ENCODE measurements at regions not wholly inside any gene's neighbourhood (a gene's known extent, or its start where the extent isn't known, plus 50 kb on each side); places are given as distances from the start of the nearest gene placed in this dataset.

- DNase-seq (no peak), ATAC-seq (no peak)
- H3K9me3 ChIP-seq (ENCODE audit: control insufficient read depth, low read length, poor library complexity, severe bottlenecking), result no peaks in the 10 kb centered on the region
- Mint-ChIP-seq H3K4me3 (no peak overlapping the region), H3K36me3 (ENCODE audit: low read depth) (peaks cover 8% of the 10 kb centered on the region), H3K27me3 (no peaks in the 10 kb centered on the region), H3K27ac (peak overlapping the region; percentile 56), H3K4me1 (peaks cover 39% of the 10 kb centered on the region)
These were observed 110.9 kb upstream of the FRY start for GRCh38 chr13:31920727-31921100.

GRCh38 chr13:31922724-31923123 is 108.8 kb upstream of the FRY start:
- no peaks in the 10 kb centered on the region for H3K9me3 ChIP-seq (ENCODE audit: control insufficient read depth, low read length, poor library complexity, severe bottlenecking)
- peak overlapping the region; percentile 56 for H3K27ac Mint-ChIP-seq
- H3K4me1 Mint-ChIP-seq, result peaks cover 41% of the 10 kb centered on the region
- H3K27me3 Mint-ChIP-seq, result no peaks in the 10 kb centered on the region
- DNase-seq (no peak), ATAC-seq (no peak)
- peaks cover 8% of the 10 kb centered on the region for H3K36me3 Mint-ChIP-seq (ENCODE audit: low read depth)
- H3K4me3 Mint-ChIP-seq, result no peak overlapping the region

GRCh38 chr13:31923134-31923763 is 108.3 kb upstream of the FRY start:
- H3K27ac Mint-ChIP-seq, result peak overlapping the region; percentile 56

GRCh38 chr13:31925079-31925478 is 106.5 kb upstream of the FRY start:
- peaks cover 8% of the 10 kb centered on the region for H3K36me3 Mint-ChIP-seq (ENCODE audit: low read depth)
- ATAC-seq, result no peak
- DNase-seq, result no peak
- H3K9me3 ChIP-seq (ENCODE audit: control insufficient read depth, low read length, poor library complexity, severe bottlenecking), result no peaks in the 10 kb centered on the region
- H3K27ac Mint-ChIP-seq, result peak overlapping the region; percentile 59
- no peak overlapping the region for H3K4me3 Mint-ChIP-seq
- no peaks in the 10 kb centered on the region for H3K27me3 Mint-ChIP-seq
- H3K4me1 Mint-ChIP-seq, result peaks cover 37% of the 10 kb centered on the region

More at GRCh38 chr13:31923134-31923763, 108.3 kb upstream of the FRY start:
- Mint-ChIP-seq H3K36me3 (ENCODE audit: low read depth) (peaks cover 8% of the 10 kb centered on the region), H3K4me1 (peaks cover 45% of the 10 kb centered on the region), H3K4me3 (no peak overlapping the region), H3K27me3 (no peaks in the 10 kb centered on the region)
- no peaks in the 10 kb centered on the region for H3K9me3 ChIP-seq (ENCODE audit: control insufficient read depth, low read length, poor library complexity, severe bottlenecking)
- ATAC-seq (no peak), DNase-seq (no peak)

- DNase-seq (no peak), ATAC-seq (no peak)
- H3K9me3 ChIP-seq (ENCODE audit: control insufficient read depth, low read length, poor library complexity, severe bottlenecking), result no peaks in the 10 kb centered on the region
- Mint-ChIP-seq H3K27ac (no peak overlapping the region), H3K36me3 (ENCODE audit: low read depth) (peaks cover 7% of the 10 kb centered on the region), H3K4me3 (no peak overlapping the region), H3K4me1 (peaks cover 30% of the 10 kb centered on the region), H3K27me3 (no peaks in the 10 kb centered on the region)
These were observed 104.3 kb upstream of the FRY start for GRCh38 chr13:31927219-31927653.

- H3K36me3 Mint-ChIP-seq (ENCODE audit: low read depth), result no peaks in the 10 kb centered on the region
- H3K4me3 Mint-ChIP-seq, result no peak overlapping the region
- no peaks in the 10 kb centered on the region for H3K9me3 ChIP-seq (ENCODE audit: control insufficient read depth, low read length, poor library complexity, severe bottlenecking)
- ATAC-seq (no peak), DNase-seq (no peak)
- peaks cover 19% of the 10 kb centered on the region for H3K4me1 Mint-ChIP-seq
- no peak overlapping the region for H3K27ac Mint-ChIP-seq
- H3K27me3 Mint-ChIP-seq, result no peaks in the 10 kb centered on the region
These were observed 102.4 kb upstream of the FRY start for GRCh38 chr13:31929031-31929770.

- Mint-ChIP-seq H3K4me1 (peaks cover 12% of the 10 kb centered on the region), H3K4me3 (no peak overlapping the region), H3K27me3 (no peaks in the 10 kb centered on the region), H3K36me3 (ENCODE audit: low read depth) (no peaks in the 10 kb centered on the region), H3K27ac (no peak overlapping the region)
- DNase-seq (no peak), ATAC-seq (no peak)
- H3K9me3 ChIP-seq (ENCODE audit: control insufficient read depth, low read length, poor library complexity, severe bottlenecking), result no peaks in the 10 kb centered on the region
These were observed 101.1 kb upstream of the FRY start for GRCh38 chr13:31930490-31930889.

- H3K4me3 Mint-ChIP-seq, result no peak overlapping the region
- H3K36me3 Mint-ChIP-seq (ENCODE audit: low read depth), result no peaks in the 10 kb centered on the region
- H3K27me3 Mint-ChIP-seq, result no peaks in the 10 kb centered on the region
- DNase-seq (no peak), ATAC-seq (peak; percentile 55)
- H3K9me3 ChIP-seq (ENCODE audit: control insufficient read depth, low read length, poor library complexity, severe bottlenecking), result no peaks in the 10 kb centered on the region
- peaks cover 15% of the 10 kb centered on the region for H3K4me1 Mint-ChIP-seq
- no peak overlapping the region for H3K27ac Mint-ChIP-seq
These were observed 100.6 kb upstream of the FRY start for GRCh38 chr13:31930901-31931522.

- no peaks in the 10 kb centered on the region for H3K9me3 ChIP-seq (ENCODE audit: control insufficient read depth, low read length, poor library complexity, severe bottlenecking)
- Mint-ChIP-seq H3K27me3 (no peaks in the 10 kb centered on the region), H3K4me1 (peaks cover 12% of the 10 kb centered on the region), H3K27ac (no peak overlapping the region), H3K36me3 (ENCODE audit: low read depth) (peaks cover 3% of the 10 kb centered on the region), H3K4me3 (no peak overlapping the region)
- ATAC-seq (no peak), DNase-seq (no peak)
These were observed 94.1 kb upstream of the FRY start for GRCh38 chr13:31937436-31937835.

GRCh38 chr13:31940076-31940475 is 91.5 kb upstream of the FRY start:
- Mint-ChIP-seq H3K36me3 (ENCODE audit: low read depth) (peaks cover 6% of the 10 kb centered on the region), H3K27me3 (no peaks in the 10 kb centered on the region), H3K4me3 (no peak overlapping the region), H3K4me1 (peaks cover 13% of the 10 kb centered on the region), H3K27ac (no peak overlapping the region)
- H3K9me3 ChIP-seq (ENCODE audit: control insufficient read depth, low read length, poor library complexity, severe bottlenecking), result no peaks in the 10 kb centered on the region
- no peak for ATAC-seq
- DNase-seq, result no peak

GRCh38 chr13:31943591-31943990 is 88.0 kb upstream of the FRY start:
- Mint-ChIP-seq H3K4me3 (no peak overlapping the region), H3K27ac (no peak overlapping the region), H3K27me3 (no peaks in the 10 kb centered on the region), H3K4me1 (peaks cover 13% of the 10 kb centered on the region), H3K36me3 (ENCODE audit: low read depth) (peaks cover 13% of the 10 kb centered on the region)
- DNase-seq, result no peak
- no peak for ATAC-seq
- no peaks in the 10 kb centered on the region for H3K9me3 ChIP-seq (ENCODE audit: control insufficient read depth, low read length, poor library complexity, severe bottlenecking)

GRCh38 chr13:31944262-31945160 is 87.1 kb upstream of the FRY start:
- H3K36me3 Mint-ChIP-seq (ENCODE audit: low read depth), result peaks cover 21% of the 10 kb centered on the region
- ATAC-seq, result no peak
- H3K27ac Mint-ChIP-seq, result peak overlapping the region; percentile 51

More at GRCh38 chr13:31944262-31945160, 87.1 kb upstream of the FRY start:
- Mint-ChIP-seq H3K27me3 (no peaks in the 10 kb centered on the region), H3K4me3 (no peak overlapping the region), H3K4me1 (peaks cover 21% of the 10 kb centered on the region)
- H3K9me3 ChIP-seq (ENCODE audit: control insufficient read depth, low read length, poor library complexity, severe bottlenecking), result no peaks in the 10 kb centered on the region
- DNase-seq, result no peak

Data from T-helper 17 cell (primary cell).